ENCODE measurements at regions not wholly inside any gene's neighbourhood (a gene's known extent, or its start where the extent isn't known, plus 50 kb on each side); places are given as distances from the start of the nearest gene placed in this dataset.

- no peak for ATAC-seq
Measured at GRCh38 chr7:110210941-110211608, 879.9 kb upstream of the LRRN3 start.

DNA sequence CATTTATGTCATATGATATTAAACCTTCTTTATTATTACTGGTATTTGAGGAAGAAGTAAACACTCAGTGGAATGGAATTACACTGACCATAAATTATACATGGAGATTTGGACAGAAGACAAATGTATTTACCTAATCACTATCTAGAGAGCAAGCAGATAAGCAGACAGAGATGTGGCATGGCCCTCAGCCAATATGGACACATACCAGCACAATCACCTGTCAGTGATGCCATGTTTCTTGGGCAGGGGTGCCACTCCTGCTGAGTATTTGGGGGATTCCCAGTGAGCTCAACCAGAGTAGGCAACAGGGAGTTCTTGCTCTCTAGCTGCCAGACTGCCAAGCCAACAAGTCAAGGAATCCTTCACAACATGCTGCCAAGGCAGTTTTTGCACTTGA is 866.3 kb upstream of the LRRN3 start:
- TF ChIP-seq CTCF (IDR thresholded peaks at IDR 0.05): no peak
- no peak overlapping the region for H3K27ac ChIP-seq
- intact Hi-C loops (cut with DNase I): no loop called here
- ATAC-seq: no peak
- H3K4me3 ChIP-seq: no peak overlapping the region
- no peaks in the 10 kb centered on the region for H3K36me3 ChIP-seq (ENCODE audit: insufficient read depth in 1 of 2, low read depth in 1 of 2)
- H3K27me3 ChIP-seq (ENCODE audit: insufficient read depth in 3 of 3, low read length in 2 of 3): no peaks in the 10 kb centered on the region
- no peaks in the 10 kb centered on the region for H3K4me1 ChIP-seq
- no peak for DNase-seq
- no peaks in the 10 kb centered on the region for H3K9me3 ChIP-seq

More at GRCh38 chr7:110210941-110211608, 879.9 kb upstream of the LRRN3 start:
- intact Hi-C loops (cut with DNase I): no loop called here
- no peak for DNase-seq
- no peak for TF ChIP-seq CTCF (IDR thresholded peaks at IDR 0.05)
- 89 to 93% (median 93%) methylated on average over 1 of the region's 1 CpG for WGBS, 3 donors
- H3K4me3 ChIP-seq: no peak overlapping the region
- no peaks in the 10 kb centered on the region for H3K9me3 ChIP-seq
- no peaks in the 10 kb centered on the region for H3K27me3 ChIP-seq (ENCODE audit: insufficient read depth in 3 of 3, low read length in 2 of 3)
- no peak overlapping the region for H3K27ac ChIP-seq
- H3K4me1 ChIP-seq: no peaks in the 10 kb centered on the region
- no peaks in the 10 kb centered on the region for H3K36me3 ChIP-seq (ENCODE audit: insufficient read depth in 1 of 2, low read depth in 1 of 2)

GRCh38 chr7:110246118-110246517 is 844.8 kb upstream of the LRRN3 start:
- 41 to 48% (median 43%) methylated on average over 1 of the region's 1 CpG for WGBS, 3 donors
- no peak for DNase-seq

GRCh38 chr7:110253093-110253492 is 837.8 kb upstream of the LRRN3 start:
- DNase-seq: no peak
- Histone ChIP-seq H3K4me3 (no peak overlapping the region), H3K27ac (no peak overlapping the region), H3K4me1 (no peaks in the 10 kb centered on the region), H3K27me3 (ENCODE audit: insufficient read depth in 3 of 3, low read length in 2 of 3) (no peaks in the 10 kb centered on the region), H3K36me3 (ENCODE audit: insufficient read depth in 1 of 2, low read depth in 1 of 2) (no peaks in the 10 kb centered on the region), H3K9me3 (no peaks in the 10 kb centered on the region)
- 21 to 26% (median 26%) methylated on average over 4 of the region's 4 CpGs for WGBS, 3 donors
- TF ChIP-seq CTCF (IDR thresholded peaks at IDR 0.05): no peak
- intact Hi-C loops (cut with DNase I): no loop called here
- no peak for ATAC-seq

More at GRCh38 chr7:110246118-110246517, 844.8 kb upstream of the LRRN3 start:
- no peak for ATAC-seq
- no peak overlapping the region for H3K27ac ChIP-seq
- no peaks in the 10 kb centered on the region for H3K9me3 ChIP-seq
- intact Hi-C loops (cut with DNase I): no loop called here
- no peaks in the 10 kb centered on the region for H3K27me3 ChIP-seq (ENCODE audit: insufficient read depth in 3 of 3, low read length in 2 of 3)
- no peaks in the 10 kb centered on the region for H3K4me1 ChIP-seq
- H3K4me3 ChIP-seq: no peak overlapping the region
- no peak for TF ChIP-seq CTCF (IDR thresholded peaks at IDR 0.05)
- no peaks in the 10 kb centered on the region for H3K36me3 ChIP-seq (ENCODE audit: insufficient read depth in 1 of 2, low read depth in 1 of 2)

DNA sequence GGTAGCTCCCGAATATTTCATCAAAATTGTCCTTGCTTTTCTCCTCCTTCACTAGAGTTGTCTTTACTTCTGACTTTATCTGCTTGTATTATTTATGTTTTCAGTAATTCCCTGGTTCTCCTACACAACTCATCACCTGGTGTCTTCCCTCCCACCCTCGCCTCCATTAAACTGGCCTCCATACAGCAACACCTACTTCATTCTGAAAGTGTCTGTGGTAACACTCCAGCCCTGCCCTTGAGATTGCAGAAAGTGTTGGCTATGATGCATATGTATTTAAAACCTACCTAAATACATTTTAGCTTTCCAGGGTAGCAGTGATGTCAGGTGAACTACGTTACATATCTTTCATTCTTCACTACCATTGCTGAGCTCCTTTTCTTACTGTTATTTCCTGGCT is 833.3 kb upstream of the LRRN3 start:
- H3K9me3 ChIP-seq: no peaks in the 10 kb centered on the region
- H3K36me3 ChIP-seq (ENCODE audit: insufficient read depth in 1 of 2, low read depth in 1 of 2): no peaks in the 10 kb centered on the region
- no peak for TF ChIP-seq CTCF (IDR thresholded peaks at IDR 0.05)
- no peaks in the 10 kb centered on the region for H3K4me1 ChIP-seq
- no peak overlapping the region for H3K4me3 ChIP-seq
- no peaks in the 10 kb centered on the region for H3K27me3 ChIP-seq (ENCODE audit: insufficient read depth in 3 of 3, low read length in 2 of 3)
- no peak overlapping the region for H3K27ac ChIP-seq
- ATAC-seq: no peak
- intact Hi-C loops (cut with DNase I): no loop called here
- no peak for DNase-seq
- 91 to 99% (median 99%) methylated on average over 3 of the region's 3 CpGs for WGBS, 3 donors
